GM21381 (cell line): ENCODE measurements at regions not wholly inside any gene's neighbourhood (a gene's known extent, or its start where the extent isn't known, plus 50 kb on each side); places are given as distances from the start of the nearest gene placed in this dataset.

Source experiments
- ATAC-seq: cut with Tn5 transposase; IDR thresholded peaks from one replicate; pipeline ENCODE4 v1.9.1; 2021; ENCODE audit warnings: mild to moderate bottlenecking, moderate library complexity; ENCODE audit not compliant: unreplicated experiment

GRCh38 chr10:6888434-6888833 is 308.4 kb upstream of the PRKCQ start:
- no peak for ATAC-seq

- ATAC-seq: no peak
Measured at GRCh38 chr10:6885284-6885683, 305.2 kb upstream of the PRKCQ start.

- ATAC-seq: no peak
Measured at GRCh38 chr10:6881987-6882386, 301.9 kb upstream of the PRKCQ start.

GRCh38 chr10:6877722-6878392 is 297.8 kb upstream of the PRKCQ start:
- no peak for ATAC-seq

- ATAC-seq: no peak
Measured at GRCh38 chr10:6877336-6877721, 297.3 kb upstream of the PRKCQ start.

- no peak for ATAC-seq
Measured at GRCh38 chr10:6875269-6875865, 295.3 kb upstream of the PRKCQ start.

GRCh38 chr10:6871128-6871527 is 291.1 kb upstream of the PRKCQ start:
- no peak for ATAC-seq

- ATAC-seq: no peak
Measured at GRCh38 chr10:6868036-6868725, 288.1 kb upstream of the PRKCQ start.

- no peak for ATAC-seq
Measured at GRCh38 chr10:6866757-6867156, 286.7 kb upstream of the PRKCQ start.

GRCh38 chr10:6864142-6864541 is 284.1 kb upstream of the PRKCQ start:
- no peak for ATAC-seq

GRCh38 chr10:6863381-6863780 is 283.3 kb upstream of the PRKCQ start:
- ATAC-seq: no peak

- ATAC-seq: no peak
Measured at GRCh38 chr10:6850452-6850851, 270.4 kb upstream of the PRKCQ start.

GRCh38 chr10:6847561-6847960 is 267.5 kb upstream of the PRKCQ start:
- ATAC-seq: no peak

GRCh38 chr10:6843894-6844650 is 264.0 kb upstream of the PRKCQ start:
- no peak for ATAC-seq

GRCh38 chr10:6843481-6843881 is 263.4 kb upstream of the PRKCQ start:
- no peak for ATAC-seq

GRCh38 chr10:6842722-6843121 is 262.6 kb upstream of the PRKCQ start:
- ATAC-seq: no peak

GRCh38 chr10:6841761-6842160 is 261.7 kb upstream of the PRKCQ start:
- no peak for ATAC-seq

- no peak for ATAC-seq
Measured at GRCh38 chr10:6840766-6841165, 260.7 kb upstream of the PRKCQ start.

GRCh38 chr10:6840201-6840691 is 260.2 kb upstream of the PRKCQ start:
- ATAC-seq: no peak

GRCh38 chr10:6838118-6838517 is 258.0 kb upstream of the PRKCQ start:
- no peak for ATAC-seq

GRCh38 chr10:6833458-6834011 is 253.5 kb upstream of the PRKCQ start:
- ATAC-seq: no peak
